ENCODE measurements at regions not wholly inside any gene's neighbourhood (a gene's known extent, or its start where the extent isn't known, plus 50 kb on each side); places are given as distances from the start of the nearest gene placed in this dataset.

DNA sequence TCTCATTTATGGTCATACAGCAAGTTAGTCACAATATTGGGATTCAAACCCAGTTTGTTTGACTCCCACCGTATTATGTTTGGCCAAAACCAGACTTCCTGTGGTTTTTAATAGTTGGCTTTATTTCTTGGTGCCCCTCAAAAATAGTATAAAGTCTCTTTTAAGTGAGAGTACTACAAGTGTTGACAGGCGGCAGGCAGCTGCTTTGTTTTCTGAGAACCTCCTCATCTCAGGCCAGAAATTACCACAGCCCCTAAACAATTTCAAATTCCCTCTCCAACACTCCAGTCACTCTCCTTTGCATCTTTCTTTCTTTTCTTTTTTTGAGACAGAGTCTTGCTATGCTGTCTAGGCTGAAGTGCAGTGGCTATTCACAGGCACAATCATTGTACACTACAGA lies 121.5 kb downstream of the POLR2M start:
- no peak overlapping the region for H3K27ac Mint-ChIP-seq
- no peaks in the 10 kb centered on the region for H3K9me3 Mint-ChIP-seq
- H3K36me3 Mint-ChIP-seq, result no peaks in the 10 kb centered on the region
- H3K4me3 Mint-ChIP-seq, result no peak overlapping the region
- no peak for DNase-seq
- POLR2A ChIA-PET, result no interaction called here
- intact Hi-C loops (cut with micrococcal nuclease), result no loop called here
- H3K27me3 Mint-ChIP-seq, result peaks cover 28% of the 10 kb centered on the region
- no peaks in the 10 kb centered on the region for H3K4me1 Mint-ChIP-seq (ENCODE audit: low read depth)
- CTCF ChIA-PET, result no interaction called here

- H3K36me3 Mint-ChIP-seq, result peaks cover 2% of the 10 kb centered on the region
- POLR2A ChIA-PET, result no interaction called here
- H3K9me3 Mint-ChIP-seq, result peaks cover 11% of the 10 kb centered on the region
- CTCF ChIA-PET, result interaction anchor here (2.1 kb wide), 1 partner anchor 28 kb away, joined by 13 read pairs; no protein-coding TSS in a partner anchor
- no peak for DNase-seq
- H3K27me3 Mint-ChIP-seq, result peaks cover 49% of the 10 kb centered on the region
- H3K27ac Mint-ChIP-seq, result no peak overlapping the region
- no peak overlapping the region for H3K4me3 Mint-ChIP-seq
- H3K4me1 Mint-ChIP-seq (ENCODE audit: low read depth), result no peaks in the 10 kb centered on the region
- intact Hi-C loops (cut with micrococcal nuclease), result no loop called here
Observed at GRCh38 chr15:57832183-57832582, 125.7 kb downstream of the POLR2M start.

- Mint-ChIP-seq H3K4me1 (ENCODE audit: low read depth) (no peaks in the 10 kb centered on the region), H3K27me3 (peaks cover 39% of the 10 kb centered on the region), H3K9me3 (peaks cover 11% of the 10 kb centered on the region), H3K27ac (no peak overlapping the region), H3K4me3 (no peak overlapping the region), H3K36me3 (peaks cover 2% of the 10 kb centered on the region)
- ChIA-PET CTCF (no interaction called here), POLR2A (no interaction called here)
- DNase-seq, result no peak
- intact Hi-C loops (cut with micrococcal nuclease), result no loop called here
Observed at GRCh38 chr15:57835119-57835518, 128.6 kb downstream of the POLR2M start.

DNA sequence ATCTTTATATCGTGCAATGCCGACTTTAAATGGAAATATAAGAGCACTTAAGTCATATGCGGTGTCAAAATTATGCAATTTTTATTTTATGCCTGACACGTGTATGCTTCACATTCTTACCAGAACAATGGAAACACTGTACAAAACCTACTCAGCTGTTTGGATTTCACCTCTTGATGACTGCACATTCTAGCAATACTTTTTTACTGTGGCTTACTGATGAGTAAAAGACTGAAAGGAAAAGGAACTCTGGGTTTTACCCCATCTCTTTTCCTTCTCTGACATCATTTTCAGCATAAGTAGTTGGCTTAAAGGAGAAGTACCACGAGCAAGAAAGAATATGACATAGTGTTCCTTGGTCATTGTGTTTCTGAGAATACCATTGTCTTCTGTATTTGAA lies 142.8 kb downstream of the POLR2M start:
- no peak for DNase-seq
- no peak overlapping the region for H3K27ac Mint-ChIP-seq
- no peaks in the 10 kb centered on the region for H3K36me3 Mint-ChIP-seq
- peaks cover 14% of the 10 kb centered on the region for H3K27me3 Mint-ChIP-seq
- POLR2A ChIA-PET, result no interaction called here
- H3K4me1 Mint-ChIP-seq (ENCODE audit: low read depth), result no peaks in the 10 kb centered on the region
- CTCF ChIA-PET, result interaction anchor here (1.2 to 5.1 kb wide), 2 partner anchors 12 to 98 kb away, joined by 3 to 46 read pairs; no protein-coding TSS in a partner anchor
- intact Hi-C loops (cut with micrococcal nuclease), result no loop called here
- H3K9me3 Mint-ChIP-seq, result no peaks in the 10 kb centered on the region
- H3K4me3 Mint-ChIP-seq, result no peak overlapping the region

DNA sequence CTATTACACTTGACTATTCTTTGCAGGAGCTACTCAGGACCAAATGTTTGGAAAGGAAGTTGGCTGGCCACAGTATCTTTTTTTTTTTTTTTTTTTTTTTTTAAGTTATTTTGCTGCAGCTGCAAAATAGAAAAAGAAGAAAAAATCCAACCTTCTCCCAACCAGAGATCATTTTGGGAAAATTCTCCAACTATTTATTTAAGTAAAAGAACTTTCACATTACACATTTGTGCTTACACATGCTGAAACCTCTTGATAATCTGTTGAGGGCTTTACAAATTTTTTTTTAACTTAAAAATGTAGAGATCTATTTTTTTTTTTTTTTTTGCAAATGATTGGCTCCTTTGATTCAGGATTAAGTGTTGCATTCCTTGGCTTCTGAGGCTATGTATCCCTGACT lies 148.0 kb downstream of the POLR2M start:
- ChIA-PET CTCF (no interaction called here), POLR2A (no interaction called here)
- Mint-ChIP-seq H3K27ac (no peak overlapping the region), H3K27me3 (peaks cover 6% of the 10 kb centered on the region), H3K4me1 (ENCODE audit: low read depth) (no peaks in the 10 kb centered on the region), H3K4me3 (no peak overlapping the region), H3K36me3 (no peaks in the 10 kb centered on the region), H3K9me3 (no peaks in the 10 kb centered on the region)
- no peak for DNase-seq
- intact Hi-C loops (cut with micrococcal nuclease), result no loop called here

- Mint-ChIP-seq H3K4me1 (ENCODE audit: low read depth) (no peaks in the 10 kb centered on the region), H3K9me3 (no peaks in the 10 kb centered on the region), H3K27ac (no peak overlapping the region), H3K27me3 (peaks cover 6% of the 10 kb centered on the region), H3K36me3 (no peaks in the 10 kb centered on the region), H3K4me3 (no peak overlapping the region)
- DNase-seq, result no peak
- intact Hi-C loops (cut with micrococcal nuclease), result no loop called here
- CTCF ChIA-PET, result interaction anchor here (0.6 to 1.9 kb wide), 5 partner anchors 107 to 297 kb away, joined by 3 to 8 read pairs (median 4); no protein-coding TSS in a partner anchor
- POLR2A ChIA-PET, result no interaction called here
Observed at GRCh38 chr15:57857871-57858270, 151.4 kb downstream of the POLR2M start.

DNA sequence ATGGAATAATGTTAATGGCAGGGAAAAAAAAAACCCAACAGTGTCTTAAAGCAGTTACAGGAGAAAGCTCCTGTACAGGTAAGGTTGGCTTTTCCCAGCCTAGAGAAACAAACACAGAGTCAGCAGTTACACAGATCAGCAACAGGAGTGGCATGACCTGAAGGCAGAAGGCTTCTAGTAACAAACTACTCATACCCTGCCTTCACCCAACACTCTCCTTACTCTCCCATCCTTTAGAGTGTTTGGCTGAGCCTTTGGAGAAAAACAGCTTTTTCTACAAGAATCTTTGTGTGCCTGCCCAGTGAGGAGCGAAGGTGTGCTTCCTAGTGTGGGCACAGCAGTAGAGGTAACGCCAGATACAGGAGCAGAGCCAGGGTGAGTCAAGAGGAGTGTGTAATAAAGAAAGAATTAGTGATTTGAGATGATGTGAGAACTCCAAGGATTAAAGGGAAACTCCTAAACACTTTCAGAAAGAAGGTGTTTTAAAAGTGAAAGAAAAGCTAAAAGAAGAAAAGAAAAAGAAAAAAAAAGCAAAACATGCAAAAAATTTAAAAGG lies 152.7 kb downstream of the POLR2M start:
- intact Hi-C loops (cut with micrococcal nuclease), result no loop called here
- H3K4me3 Mint-ChIP-seq, result no peak overlapping the region
- no peaks in the 10 kb centered on the region for H3K4me1 Mint-ChIP-seq (ENCODE audit: low read depth)
- POLR2A ChIA-PET, result no interaction called here
- H3K9me3 Mint-ChIP-seq, result no peaks in the 10 kb centered on the region
- peaks cover 6% of the 10 kb centered on the region for H3K27me3 Mint-ChIP-seq
- CTCF ChIA-PET, result interaction anchor here (1.0 to 4.7 kb wide), 15 partner anchors 8 to 912 kb away, joined by 3 to 51 read pairs (median 20); partner anchors contain the start of gene MINDY2
- no peak for DNase-seq
- no peaks in the 10 kb centered on the region for H3K36me3 Mint-ChIP-seq
- H3K27ac Mint-ChIP-seq, result no peak overlapping the region

GRCh38 chr15:57861034-57861638 lies 154.6 kb downstream of the POLR2M start:
- H3K36me3 Mint-ChIP-seq, result no peaks in the 10 kb centered on the region
- no peak overlapping the region for H3K27ac Mint-ChIP-seq
- no peaks in the 10 kb centered on the region for H3K9me3 Mint-ChIP-seq
- intact Hi-C loops (cut with micrococcal nuclease), result loop anchor here (1.0 to 10.0 kb wide), 4 partner anchors 110 to 300 kb away; no protein-coding TSS in a partner anchor
- H3K4me3 Mint-ChIP-seq, result no peak overlapping the region
- ChIA-PET CTCF (interaction anchor here (0.5 to 4.7 kb wide), 44 partner anchors 10 to 673 kb away, joined by 3 to 51 read pairs (median 4); no protein-coding TSS in a partner anchor), POLR2A (no interaction called here)
- no peaks in the 10 kb centered on the region for H3K4me1 Mint-ChIP-seq (ENCODE audit: low read depth)
- peak; percentile 20 for DNase-seq
- H3K27me3 Mint-ChIP-seq, result peaks cover 9% of the 10 kb centered on the region

DNA sequence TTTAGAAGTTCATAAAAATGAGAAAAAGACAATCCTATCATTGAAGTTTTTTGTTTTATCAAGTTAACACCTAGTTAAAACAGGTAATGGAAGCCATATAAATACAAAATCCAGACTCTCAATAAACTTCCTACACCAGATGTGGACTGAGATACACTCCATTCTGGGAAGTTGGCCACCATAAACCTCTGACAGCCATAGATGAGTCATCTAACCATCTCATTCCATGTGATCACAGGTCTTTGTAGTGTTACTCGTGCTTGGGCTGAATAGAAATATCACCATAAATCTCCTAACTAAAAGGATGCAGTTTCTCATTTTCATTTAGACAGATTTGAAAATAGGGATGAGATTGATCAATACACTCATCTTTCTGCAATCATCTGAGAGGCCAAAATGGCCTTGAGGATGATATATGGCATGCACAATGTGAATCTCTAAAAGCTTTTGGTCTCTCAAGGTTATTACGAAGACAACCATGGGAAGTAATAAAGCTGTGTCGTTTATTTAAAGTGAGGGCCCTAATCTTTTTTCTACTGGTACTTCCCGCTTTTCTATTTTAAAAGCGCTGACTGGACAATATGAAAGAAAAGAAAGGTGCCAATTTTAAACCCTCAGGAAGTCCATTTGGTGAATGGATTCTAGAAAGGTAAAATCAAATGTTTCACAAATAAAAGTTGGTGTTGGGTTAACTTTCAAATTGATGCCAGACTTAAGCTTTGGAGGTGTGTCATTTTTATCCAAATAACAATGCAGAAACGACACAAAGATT lies 155.5 kb downstream of the POLR2M start:
- H3K4me1 Mint-ChIP-seq (ENCODE audit: low read depth), result no peaks in the 10 kb centered on the region
- peaks cover 13% of the 10 kb centered on the region for H3K27me3 Mint-ChIP-seq
- CTCF ChIA-PET, result interaction anchor here (0.5 to 4.7 kb wide), 30 partner anchors 9 to 672 kb away, joined by 3 to 51 read pairs (median 6); no protein-coding TSS in a partner anchor
- intact Hi-C loops (cut with micrococcal nuclease), result loop anchor here (1.0 to 10.0 kb wide), 4 partner anchors 111 to 301 kb away; no protein-coding TSS in a partner anchor
- H3K4me3 Mint-ChIP-seq, result no peak overlapping the region
- no peaks in the 10 kb centered on the region for H3K9me3 Mint-ChIP-seq
- POLR2A ChIA-PET, result no interaction called here
- H3K27ac Mint-ChIP-seq, result no peak overlapping the region
- no peak for DNase-seq
- H3K36me3 Mint-ChIP-seq, result no peaks in the 10 kb centered on the region

DNA sequence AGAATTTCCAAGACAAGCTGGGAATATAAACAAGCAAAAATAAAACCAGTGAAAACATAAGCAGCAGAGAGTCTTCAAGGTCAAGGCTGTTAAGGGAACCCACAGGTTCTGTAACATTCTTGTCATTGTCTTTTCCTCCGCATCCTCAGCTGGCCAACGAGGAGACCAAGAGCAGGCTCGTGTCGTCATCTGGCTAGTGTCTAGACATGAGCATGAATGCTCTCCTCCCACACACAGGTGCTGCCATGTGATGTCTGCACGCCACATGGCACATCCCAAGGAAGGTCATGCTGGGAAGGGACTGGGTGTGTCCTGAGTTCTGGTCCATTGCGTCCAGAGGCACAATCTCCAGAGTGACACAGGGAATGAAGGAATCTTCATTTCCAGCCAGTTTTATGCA lies 156.2 kb downstream of the POLR2M start:
- ChIA-PET CTCF (interaction anchor here (3.5 to 4.7 kb wide), 4 partner anchors 8 to 302 kb away, joined by 26 to 51 read pairs (median 38); no protein-coding TSS in a partner anchor), POLR2A (interaction anchor here (0.7 kb wide), 1 partner anchor 60 kb away, joined by 3 read pairs; no protein-coding TSS in a partner anchor)
- intact Hi-C loops (cut with micrococcal nuclease), result loop anchor here (10.0 kb wide), 1 partner anchor 218 kb away; no protein-coding TSS in a partner anchor

GRCh38 chr15:57865294-57865693 lies 158.8 kb downstream of the POLR2M start:
- Mint-ChIP-seq H3K36me3 (no peaks in the 10 kb centered on the region), H3K27ac (no peak overlapping the region), H3K27me3 (peaks cover 29% of the 10 kb centered on the region), H3K9me3 (no peaks in the 10 kb centered on the region), H3K4me1 (ENCODE audit: low read depth) (no peaks in the 10 kb centered on the region), H3K4me3 (no peak overlapping the region)
- intact Hi-C loops (cut with micrococcal nuclease), result loop anchor here (10.0 kb wide), 1 partner anchor 220 kb away; no protein-coding TSS in a partner anchor
- no peak for DNase-seq
- CTCF ChIA-PET, result interaction anchor here (0.7 to 1.9 kb wide), 10 partner anchors 13 to 317 kb away, joined by 3 to 10 read pairs (median 4); no protein-coding TSS in a partner anchor
- POLR2A ChIA-PET, result no interaction called here

More for the DNA sequence above, 156.2 kb downstream of the POLR2M start:
- no peak for DNase-seq
- Mint-ChIP-seq H3K4me3 (no peak overlapping the region), H3K27me3 (peaks cover 20% of the 10 kb centered on the region), H3K4me1 (ENCODE audit: low read depth) (no peaks in the 10 kb centered on the region), H3K36me3 (no peaks in the 10 kb centered on the region), H3K9me3 (no peaks in the 10 kb centered on the region), H3K27ac (no peak overlapping the region)
